Activated CD4-positive, alpha-beta T cell treated with anti-CD3 and anti-CD28 coated beads, Interleukin-2, amount 10 ng/mL, durations not matched to agents 24 days and 14 days (primary cell): ENCODE measurements at regions not wholly inside any gene's neighbourhood (a gene's known extent, or its start where the extent isn't known, plus 50 kb on each side); places are given as distances from the start of the nearest gene placed in this dataset.
"Not testable (repeated sequence)": the region's sequence is repeated elsewhere in the genome, so short reads cannot be mapped to it uniquely, and the experiment has no call there.

Experiments used
- DNase-seq: peaks from one replicate; pipeline ENCODE4 v3.0.0; 2022
- H3K27ac Mint-ChIP-seq: one replicate; pipeline ENCODE4 v1.8.0; 2022; ENCODE audit warnings: mild to moderate bottlenecking, mixed read lengths
- H3K27me3 Mint-ChIP-seq: one replicate; pipeline ENCODE4 v1.8.0; 2022; ENCODE audit warnings: mixed read lengths
- H3K36me3 Mint-ChIP-seq: one replicate; pipeline ENCODE4 v1.8.0; 2022; ENCODE audit warnings: low read depth, mild to moderate bottlenecking, mixed read lengths
- H3K4me1 Mint-ChIP-seq: one replicate; pipeline ENCODE4 v1.8.0; 2021; ENCODE audit warnings: mixed read lengths
- H3K4me3 Mint-ChIP-seq: one replicate; pipeline ENCODE4 v1.8.0; 2022; ENCODE audit warnings: mild to moderate bottlenecking, moderate library complexity, mixed read lengths
- H3K9me3 Mint-ChIP-seq: one replicate; pipeline ENCODE4 v1.8.0; 2021; ENCODE audit warnings: mixed read lengths
- intact Hi-C: fragments of 100-400 bp; cut with micrococcal nuclease; formaldehyde crosslinking; loops from one replicate; pipeline ENCODE4 v1.15.1; 2023

DNA sequence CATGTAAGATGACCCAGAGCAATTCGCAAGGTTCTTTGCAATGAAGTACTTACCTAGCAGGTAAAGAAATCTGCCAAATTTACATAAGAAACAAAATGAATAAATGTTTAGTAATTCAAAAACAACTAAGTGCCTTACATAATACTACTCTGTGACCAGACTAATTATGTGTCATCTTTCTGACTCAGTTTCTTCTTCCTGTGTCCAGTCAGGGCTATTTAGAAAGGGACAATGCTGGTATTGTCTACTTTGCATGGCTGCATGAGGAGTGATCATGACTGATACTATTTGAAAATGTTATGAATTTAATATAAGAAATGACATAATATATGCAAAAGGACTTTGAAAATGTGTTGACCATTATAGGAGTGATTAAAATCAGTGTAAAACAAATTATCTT lies 210.0 kb downstream of the TMEM161B start:
- no peak for DNase-seq
- Mint-ChIP-seq H3K9me3 (peaks cover 4% of the 10 kb centered on the region), H3K36me3 (no peaks in the 10 kb centered on the region), H3K4me1 (no peaks in the 10 kb centered on the region), H3K4me3 (no peak overlapping the region), H3K27me3 (no peaks in the 10 kb centered on the region), H3K27ac (no peak overlapping the region)
- intact Hi-C loops: no loop called here

DNA sequence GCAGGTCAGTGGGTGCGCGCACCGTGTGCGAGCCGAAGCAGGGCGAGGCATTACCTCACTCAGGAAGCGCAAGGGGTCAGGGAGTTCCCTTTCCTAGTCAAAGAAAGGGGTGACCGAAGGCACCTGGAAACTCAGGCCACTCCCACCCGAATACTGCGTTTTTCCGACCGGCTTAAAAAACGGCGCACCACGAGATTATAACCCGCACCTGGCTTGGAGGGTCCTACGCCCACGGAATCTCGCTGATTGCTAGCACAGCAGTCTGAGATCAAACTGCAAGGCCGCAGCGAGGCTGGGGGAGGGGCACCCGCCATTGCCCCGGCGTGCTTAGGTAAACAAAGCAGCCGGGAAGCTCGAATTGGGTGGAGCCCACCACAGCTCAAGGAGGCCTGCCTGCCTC lies 216.2 kb downstream of the TMEM161B start:
- H3K4me1 Mint-ChIP-seq, H3K9me3 Mint-ChIP-seq, H3K4me3 Mint-ChIP-seq, intact Hi-C loops, H3K36me3 Mint-ChIP-seq, DNase-seq, H3K27ac Mint-ChIP-seq, H3K27me3 Mint-ChIP-seq: not testable (repeated sequence)

DNA sequence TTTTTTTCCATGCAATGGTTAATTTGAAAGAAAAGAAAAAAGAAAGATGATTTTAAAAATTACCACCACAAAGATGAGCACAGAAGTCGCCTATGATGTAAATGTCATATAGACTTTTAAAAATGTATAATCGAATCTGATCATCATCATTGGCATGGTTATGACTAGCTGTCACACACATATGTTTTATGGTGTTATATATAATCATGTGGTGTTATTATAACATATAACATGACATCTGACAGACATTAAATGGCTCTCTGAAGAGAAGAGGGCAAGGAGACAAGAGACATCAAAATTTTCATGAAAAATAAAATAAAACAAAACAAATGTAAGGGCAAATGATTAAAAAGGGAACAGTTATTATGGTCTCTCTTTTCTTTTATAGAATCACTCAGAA lies 217.5 kb downstream of the TMEM161B start:
- H3K9me3 Mint-ChIP-seq: peaks cover 3% of the 10 kb centered on the region
- no peaks in the 10 kb centered on the region for H3K4me1 Mint-ChIP-seq
- no peak for DNase-seq
- intact Hi-C loops: no loop called here
- no peaks in the 10 kb centered on the region for H3K27me3 Mint-ChIP-seq
- H3K4me3 Mint-ChIP-seq: no peak overlapping the region
- no peak overlapping the region for H3K27ac Mint-ChIP-seq
- no peaks in the 10 kb centered on the region for H3K36me3 Mint-ChIP-seq

DNA sequence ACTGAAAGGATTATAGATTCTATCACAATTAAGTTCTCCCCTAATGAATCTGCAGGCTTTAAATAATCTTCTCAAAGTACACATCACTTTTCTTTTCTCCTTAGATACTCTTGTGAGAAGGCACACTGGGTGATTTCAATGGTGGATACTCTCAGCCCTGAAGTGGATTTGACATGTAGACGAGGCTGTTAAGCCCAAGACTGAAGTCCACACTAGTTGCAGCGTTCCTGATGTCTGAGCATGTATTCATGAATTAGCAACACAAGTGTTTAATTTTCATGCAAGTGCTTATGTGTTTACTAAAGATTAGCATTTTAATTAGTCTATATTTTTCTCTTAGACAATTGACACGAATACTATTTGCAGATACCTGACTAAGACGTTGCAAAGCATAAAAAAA lies 218.9 kb downstream of the TMEM161B start:
- Mint-ChIP-seq H3K27me3 (no peaks in the 10 kb centered on the region), H3K36me3 (no peaks in the 10 kb centered on the region), H3K9me3 (peaks cover 3% of the 10 kb centered on the region), H3K27ac (no peak overlapping the region), H3K4me1 (no peaks in the 10 kb centered on the region), H3K4me3 (no peak overlapping the region)
- DNase-seq: no peak
- intact Hi-C loops: no loop called here

DNA sequence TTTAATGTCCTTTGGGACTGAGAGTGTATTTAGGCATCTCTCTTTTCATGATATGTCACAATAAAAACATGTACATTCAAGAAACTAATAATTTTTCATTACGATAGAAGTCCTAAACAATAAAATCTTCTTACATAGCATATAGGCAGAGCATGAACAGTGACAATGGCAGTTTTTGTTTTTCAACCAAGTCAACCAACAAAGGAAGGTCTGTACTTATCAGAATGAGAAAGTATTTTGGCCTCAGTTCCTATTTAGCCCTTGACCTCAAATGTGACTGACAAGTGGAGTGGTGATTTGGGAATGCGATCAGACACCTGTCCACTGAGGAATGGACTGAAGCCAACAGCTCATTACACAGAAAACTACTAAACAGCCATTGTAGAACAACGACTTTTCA lies 219.5 kb downstream of the TMEM161B start:
- Mint-ChIP-seq H3K27ac (no peak overlapping the region), H3K4me3 (no peak overlapping the region), H3K4me1 (no peaks in the 10 kb centered on the region), H3K27me3 (no peaks in the 10 kb centered on the region), H3K36me3 (no peaks in the 10 kb centered on the region), H3K9me3 (peaks cover 3% of the 10 kb centered on the region)
- intact Hi-C loops: no loop called here
- no peak for DNase-seq

DNA sequence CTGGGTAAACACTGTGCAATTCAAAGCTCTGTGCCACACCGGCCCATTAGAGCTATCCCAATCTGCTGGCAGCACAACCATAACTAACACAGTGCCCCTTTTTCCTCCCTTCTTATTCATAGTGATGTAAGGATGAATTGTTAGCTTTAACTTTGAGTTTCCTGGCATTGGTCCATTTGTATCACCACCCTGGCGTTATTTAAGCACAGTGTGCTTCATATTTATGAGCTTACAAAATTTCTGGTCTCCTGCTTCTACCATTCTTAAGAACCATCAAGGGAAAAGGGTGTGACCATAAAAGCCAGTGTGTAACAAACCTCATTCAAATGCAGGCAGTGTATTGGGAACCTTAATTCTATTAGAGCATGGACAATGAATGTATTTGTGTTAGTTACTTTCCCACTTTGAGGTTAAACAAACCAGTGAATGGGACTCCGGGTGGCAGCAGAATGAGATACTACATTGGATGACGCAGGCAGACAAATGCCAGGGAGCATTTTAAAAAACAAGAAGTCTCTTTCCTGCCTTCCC lies 222.6 kb downstream of the TMEM161B start:
- H3K4me3 Mint-ChIP-seq: no peak overlapping the region
- no peak overlapping the region for H3K27ac Mint-ChIP-seq
- intact Hi-C loops: no loop called here
- H3K36me3 Mint-ChIP-seq: no peaks in the 10 kb centered on the region
- H3K27me3 Mint-ChIP-seq: no peaks in the 10 kb centered on the region
- H3K4me1 Mint-ChIP-seq: no peaks in the 10 kb centered on the region
- no peak for DNase-seq
- H3K9me3 Mint-ChIP-seq: no peaks in the 10 kb centered on the region

DNA sequence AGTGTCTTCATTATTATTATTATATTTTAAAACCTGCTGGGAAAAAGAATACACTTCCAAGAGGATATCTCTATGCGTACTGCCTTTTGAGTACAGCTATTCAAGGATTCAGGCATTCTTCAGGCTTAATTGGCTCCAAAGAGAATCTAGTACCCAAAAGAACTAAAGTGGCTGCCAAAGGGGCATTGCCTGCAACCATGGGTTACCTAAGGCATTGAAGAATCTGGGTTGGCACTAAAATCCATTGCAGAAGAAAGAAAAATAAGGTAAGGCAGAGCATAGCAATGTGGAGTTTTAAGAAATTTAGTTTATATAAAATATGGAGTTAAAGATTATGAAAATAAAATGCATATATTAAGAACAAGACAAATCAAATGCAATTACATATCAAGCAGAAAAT lies 223.5 kb downstream of the TMEM161B start:
- no peaks in the 10 kb centered on the region for H3K4me1 Mint-ChIP-seq
- H3K27me3 Mint-ChIP-seq: no peaks in the 10 kb centered on the region
- H3K27ac Mint-ChIP-seq: no peak overlapping the region
- no peaks in the 10 kb centered on the region for H3K36me3 Mint-ChIP-seq
- H3K9me3 Mint-ChIP-seq: no peaks in the 10 kb centered on the region
- no peak for DNase-seq
- no peak overlapping the region for H3K4me3 Mint-ChIP-seq
- intact Hi-C loops: no loop called here

DNA sequence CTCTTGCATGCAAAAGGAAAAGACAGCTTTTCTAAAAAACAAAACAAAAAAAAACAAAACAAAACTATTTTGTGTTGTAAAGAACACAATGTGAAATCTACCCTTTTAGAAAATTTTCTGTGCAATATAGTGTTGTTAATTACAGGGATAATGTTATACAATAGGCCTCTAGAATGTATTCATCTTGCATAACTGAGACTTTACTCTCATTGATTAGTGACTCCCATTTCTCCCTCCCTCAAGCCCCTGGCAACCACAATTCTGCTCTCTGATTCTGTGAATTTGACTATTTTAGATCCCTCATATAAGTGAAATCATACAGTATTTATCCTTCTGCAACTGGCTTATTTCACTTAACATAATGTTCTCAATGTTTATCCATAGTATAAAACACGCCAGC lies 234.1 kb downstream of the TMEM161B start:
- H3K9me3 Mint-ChIP-seq: no peaks in the 10 kb centered on the region
- H3K27ac Mint-ChIP-seq: no peak overlapping the region
- H3K4me3 Mint-ChIP-seq: no peak overlapping the region
- H3K36me3 Mint-ChIP-seq: no peaks in the 10 kb centered on the region
- no peak for DNase-seq
- H3K27me3 Mint-ChIP-seq: no peaks in the 10 kb centered on the region
- H3K4me1 Mint-ChIP-seq: no peaks in the 10 kb centered on the region
- intact Hi-C loops: no loop called here

DNA sequence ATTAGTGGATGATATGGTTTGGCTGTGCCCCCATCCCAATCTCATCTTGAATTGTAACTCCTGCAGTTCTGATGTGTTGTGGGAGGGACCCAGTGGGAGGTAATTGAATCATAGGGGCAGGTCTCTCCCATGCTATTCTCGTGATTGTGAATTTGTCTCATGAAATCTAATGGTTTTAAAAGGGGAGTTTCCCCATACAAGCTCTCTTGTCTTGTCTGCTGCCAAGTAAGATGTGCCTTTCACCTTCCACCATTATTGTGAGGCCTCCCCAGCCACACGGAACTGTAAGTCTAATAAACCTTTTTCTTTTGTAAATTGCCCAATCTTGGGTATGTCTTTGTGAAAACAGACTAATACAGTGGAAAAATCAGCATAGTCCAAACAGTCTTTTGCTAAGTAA lies 235.5 kb downstream of the TMEM161B start:
- no peaks in the 10 kb centered on the region for H3K9me3 Mint-ChIP-seq
- no peak for DNase-seq
- H3K36me3 Mint-ChIP-seq: no peaks in the 10 kb centered on the region
- H3K27me3 Mint-ChIP-seq: no peaks in the 10 kb centered on the region
- no peak overlapping the region for H3K4me3 Mint-ChIP-seq
- no peak overlapping the region for H3K27ac Mint-ChIP-seq
- intact Hi-C loops: no loop called here
- no peaks in the 10 kb centered on the region for H3K4me1 Mint-ChIP-seq

DNA sequence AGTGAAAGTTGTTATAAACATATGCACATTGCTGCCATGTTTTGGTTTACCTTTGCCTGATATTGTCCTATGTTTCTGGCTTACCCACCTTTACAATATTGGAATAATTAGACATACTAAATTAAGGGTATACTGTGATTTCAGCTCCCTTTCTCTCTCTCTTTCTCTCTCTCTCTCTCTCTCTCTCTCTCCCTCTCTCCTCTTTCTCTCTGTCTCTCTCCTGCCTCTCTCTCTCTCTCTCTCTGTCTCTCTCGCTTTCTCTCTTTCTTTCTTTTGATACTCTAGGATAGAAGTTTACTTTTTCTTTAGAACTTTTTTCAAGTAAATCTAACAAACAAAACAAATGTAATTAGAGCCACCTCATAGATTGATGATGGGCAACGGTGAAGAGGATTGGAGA lies 239.6 kb downstream of the TMEM161B start:
- Mint-ChIP-seq H3K9me3 (no peaks in the 10 kb centered on the region), H3K4me3 (no peak overlapping the region), H3K27ac (no peak overlapping the region), H3K36me3 (no peaks in the 10 kb centered on the region), H3K4me1 (no peaks in the 10 kb centered on the region), H3K27me3 (no peaks in the 10 kb centered on the region)
- DNase-seq: no peak
- intact Hi-C loops: no loop called here

DNA sequence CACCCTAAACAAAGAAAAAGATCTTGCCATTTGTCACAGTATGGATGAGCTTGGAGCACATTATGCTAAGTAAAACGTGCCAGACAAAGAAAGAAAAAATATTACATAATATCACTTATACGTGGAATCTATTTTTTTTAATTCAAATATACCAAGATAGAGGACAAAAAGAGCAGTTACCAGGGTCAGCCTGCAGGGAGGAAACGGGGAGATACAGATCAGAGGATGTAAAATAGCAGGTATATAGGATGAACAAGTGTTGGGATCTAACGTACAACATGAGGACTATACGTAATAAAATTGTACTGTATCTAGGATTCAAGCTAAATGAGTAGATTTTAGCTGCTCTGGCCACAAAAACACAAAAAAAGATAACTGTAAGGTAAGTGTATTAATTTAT lies 247.5 kb downstream of the TMEM161B start:
- Mint-ChIP-seq H3K9me3 (no peaks in the 10 kb centered on the region), H3K4me1 (no peaks in the 10 kb centered on the region), H3K27ac (no peak overlapping the region), H3K36me3 (no peaks in the 10 kb centered on the region), H3K4me3 (no peak overlapping the region), H3K27me3 (no peaks in the 10 kb centered on the region)
- intact Hi-C loops: no loop called here
- no peak for DNase-seq

DNA sequence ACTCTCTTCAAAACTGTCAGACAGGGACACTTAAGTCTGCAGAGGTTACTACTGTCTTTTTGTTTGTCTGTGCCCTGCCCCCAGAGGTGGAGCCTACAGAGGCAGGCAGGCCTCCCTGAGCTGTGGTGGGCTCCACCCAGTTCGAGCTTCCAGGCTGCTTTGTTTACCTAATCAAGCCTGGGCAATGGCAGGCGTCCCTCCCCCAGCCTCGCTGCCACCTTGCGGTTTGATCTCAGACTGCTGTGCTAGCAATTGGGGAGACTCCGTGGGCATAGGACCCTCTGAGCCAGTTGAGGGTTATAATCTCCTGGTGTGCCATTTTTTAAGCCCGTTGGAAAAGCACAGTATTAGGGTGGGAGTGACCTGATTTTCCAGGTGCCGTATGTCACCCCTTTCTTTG lies 253.7 kb downstream of the TMEM161B start:
- H3K4me3 Mint-ChIP-seq, H3K36me3 Mint-ChIP-seq, H3K9me3 Mint-ChIP-seq, H3K27ac Mint-ChIP-seq, intact Hi-C loops, DNase-seq, H3K27me3 Mint-ChIP-seq, H3K4me1 Mint-ChIP-seq: not testable (repeated sequence)

DNA sequence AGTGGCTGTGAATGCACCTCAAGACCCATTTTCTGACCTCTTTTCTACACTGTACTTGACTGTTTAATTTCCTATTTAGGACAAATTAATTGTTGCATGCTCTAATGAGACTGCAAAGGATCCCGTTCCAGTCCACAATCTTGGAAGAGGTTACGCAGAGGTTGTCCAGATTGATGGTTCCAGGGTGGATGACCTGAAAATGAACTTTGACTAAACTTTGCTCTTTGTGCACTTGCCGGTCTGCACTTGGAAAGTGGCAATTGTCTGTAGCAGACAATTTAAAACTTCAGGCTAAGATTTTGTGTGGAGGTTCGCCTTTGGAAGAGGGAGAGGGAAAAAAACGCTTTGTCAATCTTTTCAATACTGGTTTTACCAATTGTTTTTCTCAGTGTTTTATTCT lies 267.8 kb downstream of the TMEM161B start:
- no peak overlapping the region for H3K4me3 Mint-ChIP-seq
- no peaks in the 10 kb centered on the region for H3K4me1 Mint-ChIP-seq
- intact Hi-C loops: no loop called here
- no peaks in the 10 kb centered on the region for H3K36me3 Mint-ChIP-seq
- H3K9me3 Mint-ChIP-seq: no peaks in the 10 kb centered on the region
- no peaks in the 10 kb centered on the region for H3K27me3 Mint-ChIP-seq
- no peak overlapping the region for H3K27ac Mint-ChIP-seq
- DNase-seq: no peak

DNA sequence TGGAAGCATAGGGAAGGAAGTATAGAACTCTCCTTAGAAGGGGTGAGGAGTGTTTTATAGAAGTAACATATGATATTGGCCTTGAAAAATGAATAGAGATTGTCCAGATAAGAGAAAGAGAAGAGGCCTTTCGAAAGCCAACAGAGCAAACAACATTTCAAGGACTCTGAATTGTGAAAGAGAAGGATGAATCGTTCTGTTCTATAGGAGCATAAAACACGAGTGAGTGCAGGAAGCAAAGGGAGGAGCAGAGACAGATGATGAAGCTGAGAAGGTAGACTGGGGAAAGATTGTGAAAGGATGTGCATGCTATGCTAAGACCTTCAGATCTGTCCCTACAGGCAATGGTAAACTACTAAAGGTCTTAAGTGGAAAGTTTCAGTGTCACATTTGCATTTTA lies 271.0 kb downstream of the TMEM161B start:
- no peak overlapping the region for H3K27ac Mint-ChIP-seq

DNA sequence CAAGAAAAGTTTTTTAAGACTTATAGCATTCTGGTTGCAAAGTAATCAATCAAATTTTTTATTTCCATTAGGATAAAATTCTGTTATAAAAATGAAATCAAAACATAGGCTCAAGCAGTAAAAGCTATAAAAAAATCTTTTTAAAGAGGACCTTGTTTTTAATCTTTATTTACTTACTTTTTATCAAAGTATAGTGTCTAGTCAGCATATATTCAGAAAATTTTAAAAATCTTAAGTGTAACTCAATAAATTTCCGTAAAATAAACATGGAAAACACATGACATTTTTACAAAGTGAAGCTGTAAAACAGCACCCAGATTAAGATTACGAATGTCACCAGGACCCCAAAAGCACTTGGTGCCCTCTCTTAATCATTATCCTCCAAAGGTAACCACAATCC lies 302.4 kb downstream of the TMEM161B start:
- Mint-ChIP-seq H3K9me3 (no peaks in the 10 kb centered on the region), H3K4me1 (no peaks in the 10 kb centered on the region), H3K27ac (no peak overlapping the region), H3K4me3 (no peak overlapping the region), H3K27me3 (no peaks in the 10 kb centered on the region), H3K36me3 (no peaks in the 10 kb centered on the region)
- intact Hi-C loops: no loop called here
- no peak for DNase-seq

More for the DNA sequence above, 271.0 kb downstream of the TMEM161B start:
- DNase-seq: no peak
- no peaks in the 10 kb centered on the region for H3K36me3 Mint-ChIP-seq
- no peaks in the 10 kb centered on the region for H3K27me3 Mint-ChIP-seq
- intact Hi-C loops: no loop called here
- H3K4me3 Mint-ChIP-seq: no peak overlapping the region
- H3K9me3 Mint-ChIP-seq: peaks cover 5% of the 10 kb centered on the region
- H3K4me1 Mint-ChIP-seq: no peaks in the 10 kb centered on the region
